ENCODE measurements at regions not wholly inside any gene's neighbourhood (a gene's known extent, or its start where the extent isn't known, plus 50 kb on each side); places are given as distances from the start of the nearest gene placed in this dataset.

GRCh38 chr5:174400461-174400860 lies 323.9 kb upstream of the MSX2 start:
- no TSS peak for BruUV-seq (replicated peaks)
- RAD21 ChIA-PET (ENCODE audit: unreplicated experiment), result no interaction called here
- intact Hi-C loops (cut with micrococcal nuclease; ENCODE audit: unreplicated experiment), result no loop called here

DNA sequence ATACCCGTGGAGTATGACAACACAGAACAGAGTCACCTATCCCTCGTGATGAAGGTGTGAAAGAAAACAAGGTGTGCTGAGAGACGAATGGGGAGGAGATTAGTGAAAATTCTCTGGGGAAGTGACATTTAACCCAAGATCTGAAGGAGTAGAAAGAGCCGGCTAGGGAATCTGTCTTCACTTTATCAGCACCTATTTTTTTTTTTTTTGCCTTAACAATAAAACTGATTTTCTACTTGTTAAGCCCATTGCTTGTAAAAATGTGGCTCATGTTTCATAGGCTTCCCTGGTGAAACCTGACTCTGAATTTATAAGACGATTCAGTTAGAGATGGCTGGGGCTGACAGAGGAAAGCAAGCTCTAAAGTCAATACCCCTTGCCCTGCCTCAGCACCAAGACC lies 322.6 kb upstream of the MSX2 start:
- no TSS peak for BruUV-seq (replicated peaks)
- CTCF ChIA-PET, result interaction anchor here (0.8 to 2.1 kb wide), 2 partner anchors 16 to 18 kb away, joined by 3 to 14 read pairs; no protein-coding TSS in a partner anchor

More at GRCh38 chr5:174400461-174400860, 323.9 kb upstream of the MSX2 start:
- H3K4me3 ChIP-seq, result no peak overlapping the region
- POLR2A ChIA-PET, result interaction anchor here (0.5 kb wide), 1 partner anchor 16 kb away, joined by 3 read pairs; no protein-coding TSS in a partner anchor
- H3K27me3 ChIP-seq (replicated peaks in 1 of 2; ENCODE audit: control insufficient read depth in 2 of 2, insufficient read depth in 2 of 2, low read length in 1 of 2), result no peaks in the 10 kb centered on the region; a peak in 1 of 4 replicates
- WGBS (ENCODE audit: insufficient coverage, insufficient replicate concordance, low lambda C conversion rate, missing lambda C conversion rate), result 4% methylated on average over 3 of the region's 3 CpGs
- no peaks in the 10 kb centered on the region for H3K36me3 ChIP-seq (ENCODE audit: control insufficient read depth in 2 of 2, insufficient read depth in 2 of 2, low read length in 1 of 2)
- DNase-seq (ENCODE audit: low read depth, low spot score) (no peak), ATAC-seq (no peak), FAIRE-seq (no peak)
- H3K27ac ChIP-seq (ENCODE audit: control insufficient read depth, insufficient read depth), result no peak overlapping the region
- no peak overlapping the region for H2AFZ ChIP-seq (ENCODE audit: control insufficient read depth, low read depth, low read length)
- no peaks in the 10 kb centered on the region for H4K20me1 ChIP-seq (ENCODE audit: control insufficient read depth, insufficient read depth)
- SMC1A ChIA-PET (ENCODE audit: uncharacterized antibody, unreplicated experiment), result no interaction called here
- no peak for TF ChIP-seq MTA3 (IDR thresholded peaks at IDR 0.05; ENCODE audit: borderline replicate concordance, low read length)
- TF ChIP-seq ESRRA (IDR thresholded peaks at IDR 0.05; ENCODE audit: low read length), result no peak
- TF ChIP-seq NR2F1 (conservative IDR thresholded peaks at IDR 0.05), result no peak
- no peak for TF ChIP-seq RAD51 (IDR thresholded peaks at IDR 0.05)
- TF ChIP-seq TCF3 (IDR thresholded peaks at IDR 0.05; ENCODE audit: borderline replicate concordance, insufficient read depth, low read depth, low read length), result no peak
- no peaks in the 10 kb centered on the region for H3K9me3 ChIP-seq (replicated peaks; ENCODE audit: control insufficient read depth, insufficient read depth, low read length)
- no peak overlapping the region for H3K9ac ChIP-seq (ENCODE audit: control insufficient read depth, insufficient read depth, low read length)
- in situ Hi-C loops (cut with MboI), result loop anchor here (25.0 kb wide), 1 partner anchor 537 kb away; no protein-coding TSS in a partner anchor
- H3K4me2 ChIP-seq (ENCODE audit: control insufficient read depth, insufficient read depth), result no peak overlapping the region
- no peaks in the 10 kb centered on the region for H3K79me2 ChIP-seq (ENCODE audit: control insufficient read depth, insufficient read depth, low read length)
- no peaks in the 10 kb centered on the region for H3K4me1 ChIP-seq (ENCODE audit: control insufficient read depth, insufficient read depth, low read length)
- CTCF ChIA-PET, result no interaction called here

More for the DNA sequence above, 322.6 kb upstream of the MSX2 start:
- intact Hi-C loops (cut with micrococcal nuclease; ENCODE audit: unreplicated experiment), result no loop called here
- Histone ChIP-seq H3K4me2 (ENCODE audit: control insufficient read depth, insufficient read depth) (no peak overlapping the region), H3K4me1 (ENCODE audit: control insufficient read depth, insufficient read depth, low read length) (no peaks in the 10 kb centered on the region), H3K27ac (ENCODE audit: control insufficient read depth, insufficient read depth) (no peak overlapping the region), H3K9ac (ENCODE audit: control insufficient read depth, insufficient read depth, low read length) (no peak overlapping the region), H3K27me3 (replicated peaks in 1 of 2; ENCODE audit: control insufficient read depth in 2 of 2, insufficient read depth in 2 of 2, low read length in 1 of 2) (no peaks in the 10 kb centered on the region; a peak in 2 of 4 replicates), H3K9me3 (replicated peaks; ENCODE audit: control insufficient read depth, insufficient read depth, low read length) (no peaks in the 10 kb centered on the region), H3K79me2 (ENCODE audit: control insufficient read depth, insufficient read depth, low read length) (no peaks in the 10 kb centered on the region), H3K4me3 (no peak overlapping the region), H4K20me1 (ENCODE audit: control insufficient read depth, insufficient read depth) (no peaks in the 10 kb centered on the region), H2AFZ (ENCODE audit: control insufficient read depth, low read depth, low read length) (no peak overlapping the region), H3K36me3 (ENCODE audit: control insufficient read depth in 2 of 2, insufficient read depth in 2 of 2, low read length in 1 of 2) (no peaks in the 10 kb centered on the region)
- ChIA-PET POLR2A (no interaction called here), RAD21 (ENCODE audit: unreplicated experiment) (no interaction called here), SMC1A (ENCODE audit: uncharacterized antibody, unreplicated experiment) (no interaction called here)
- 7% methylated on average over 5 of the region's 5 CpGs for WGBS (ENCODE audit: insufficient coverage, insufficient replicate concordance, low lambda C conversion rate, missing lambda C conversion rate)
- DNase-seq (ENCODE audit: low read depth, low spot score), result no peak
- ATAC-seq, result no peak
- TF ChIP-seq NFYA (IDR thresholded peaks at IDR 0.05; ENCODE audit: borderline replicate concordance, low read depth, low read length), result no peak
- TF ChIP-seq, protein P1, sequence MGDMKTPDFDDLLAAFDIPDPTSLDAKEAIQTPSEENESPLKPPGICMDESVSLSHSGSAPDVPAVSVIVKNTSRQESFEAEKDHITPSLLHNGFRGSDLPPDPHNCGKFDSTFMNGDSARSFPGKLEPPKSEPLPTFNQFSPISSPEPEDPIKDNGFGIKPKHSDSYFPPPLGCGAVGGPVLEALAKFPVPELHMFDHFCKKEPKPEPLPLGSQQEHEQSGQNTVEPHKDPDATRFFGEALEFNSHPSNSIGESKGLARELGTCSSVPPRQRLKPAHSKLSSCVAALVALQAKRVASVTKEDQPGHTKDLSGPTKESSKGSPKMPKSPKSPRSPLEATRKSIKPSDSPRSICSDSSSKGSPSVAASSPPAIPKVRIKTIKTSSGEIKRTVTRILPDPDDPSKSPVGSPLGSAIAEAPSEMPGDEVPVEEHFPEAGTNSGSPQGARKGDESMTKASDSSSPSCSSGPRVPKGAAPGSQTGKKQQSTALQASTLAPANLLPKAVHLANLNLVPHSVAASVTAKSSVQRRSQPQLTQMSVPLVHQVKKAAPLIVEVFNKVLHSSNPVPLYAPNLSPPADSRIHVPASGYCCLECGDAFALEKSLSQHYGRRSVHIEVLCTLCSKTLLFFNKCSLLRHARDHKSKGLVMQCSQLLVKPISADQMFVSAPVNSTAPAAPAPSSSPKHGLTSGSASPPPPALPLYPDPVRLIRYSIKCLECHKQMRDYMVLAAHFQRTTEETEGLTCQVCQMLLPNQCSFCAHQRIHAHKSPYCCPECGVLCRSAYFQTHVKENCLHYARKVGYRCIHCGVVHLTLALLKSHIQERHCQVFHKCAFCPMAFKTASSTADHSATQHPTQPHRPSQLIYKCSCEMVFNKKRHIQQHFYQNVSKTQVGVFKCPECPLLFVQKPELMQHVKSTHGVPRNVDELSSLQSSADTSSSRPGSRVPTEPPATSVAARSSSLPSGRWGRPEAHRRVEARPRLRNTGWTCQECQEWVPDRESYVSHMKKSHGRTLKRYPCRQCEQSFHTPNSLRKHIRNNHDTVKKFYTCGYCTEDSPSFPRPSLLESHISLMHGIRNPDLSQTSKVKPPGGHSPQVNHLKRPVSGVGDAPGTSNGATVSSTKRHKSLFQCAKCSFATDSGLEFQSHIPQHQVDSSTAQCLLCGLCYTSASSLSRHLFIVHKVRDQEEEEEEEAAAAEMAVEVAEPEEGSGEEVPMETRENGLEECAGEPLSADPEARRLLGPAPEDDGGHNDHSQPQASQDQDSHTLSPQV (IDR thresholded peaks at IDR 0.05), result no peak
- no peak for TF ChIP-seq NBN (IDR thresholded peaks at IDR 0.05)
- no peak for TF ChIP-seq TCF12 (IDR thresholded peaks at IDR 0.05; ENCODE audit: low read depth, low read length)
- TF ChIP-seq JUNB (IDR thresholded peaks at IDR 0.05), result no peak
- TF ChIP-seq CBFB (IDR thresholded peaks at IDR 0.05; ENCODE audit: low read depth), result no peak
- TF ChIP-seq CHD2 (IDR thresholded peaks at IDR 0.05; ENCODE audit: borderline replicate concordance, low read depth, low read length), result no peak
- no peak for TF ChIP-seq MYB (IDR thresholded peaks at IDR 0.05; ENCODE audit: borderline replicate concordance, low read depth, low read length)
- in situ Hi-C loops (cut with MboI), result loop anchor here (25.0 kb wide), 1 partner anchor 536 kb away; no protein-coding TSS in a partner anchor
- FAIRE-seq, result no peak

Measured in GM12878 (cell line).